H1 (cell line): ENCODE measurements at regions not wholly inside any gene's neighbourhood (a gene's known extent, or its start where the extent isn't known, plus 50 kb on each side); places are given as distances from the start of the nearest gene placed in this dataset.

ENCODE experiments used
- ASH2L ChIP-seq: fragments of 200-600, 300-600 bp; sonication (generic); IDR thresholded peaks from one replicate; pipeline ENCODE4 v1.7.1; 2017; ENCODE audit warnings: low read length
- CREB1 ChIP-seq: IDR thresholded peaks from 2 replicates; pipeline ENCODE4 v1.6.1; 2012; ENCODE audit warnings: inconsistent platforms
- SIX5 ChIP-seq: IDR thresholded peaks from 2 replicates; pipeline ENCODE4 v1.6.1; 2011; ENCODE audit warnings: mild to moderate bottlenecking, low read depth, low read length
- TF ChIP-seq, protein P1 (sequence below): IDR thresholded peaks from 2 replicates; pipeline ENCODE4 v1.6.1; 2012; ENCODE audit warnings: inconsistent platforms

DNA sequence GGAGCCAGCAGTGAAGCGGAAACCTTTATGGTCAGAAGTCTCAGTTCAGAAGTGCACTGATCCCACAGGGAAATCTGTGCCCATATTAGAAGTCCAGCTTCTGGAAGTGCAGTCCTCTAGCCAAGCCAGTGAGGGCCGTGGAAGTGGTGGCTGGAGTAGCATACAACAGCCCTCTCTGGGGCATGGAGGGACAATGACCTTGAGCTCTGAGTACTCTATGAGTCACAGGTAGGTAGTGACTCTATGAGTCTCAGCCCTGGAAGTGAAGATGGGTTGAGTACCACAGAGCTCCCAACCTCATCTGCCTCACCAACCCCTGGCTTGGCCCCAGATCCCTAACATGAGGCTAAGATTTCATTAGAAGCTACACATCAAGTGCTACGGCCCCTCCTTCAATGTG lies 205.9 kb upstream of the PPP2R3A start (continued):
- TF ChIP-seq, protein P1, sequence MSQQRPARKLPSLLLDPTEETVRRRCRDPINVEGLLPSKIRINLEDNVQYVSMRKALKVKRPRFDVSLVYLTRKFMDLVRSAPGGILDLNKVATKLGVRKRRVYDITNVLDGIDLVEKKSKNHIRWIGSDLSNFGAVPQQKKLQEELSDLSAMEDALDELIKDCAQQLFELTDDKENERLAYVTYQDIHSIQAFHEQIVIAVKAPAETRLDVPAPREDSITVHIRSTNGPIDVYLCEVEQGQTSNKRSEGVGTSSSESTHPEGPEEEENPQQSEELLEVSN: no peak
- TF ChIP-seq SIX5 (no peak), ASH2L (no peak), CREB1 (no peak)
